ENCODE measurements at regions not wholly inside any gene's neighbourhood (a gene's known extent, or its start where the extent isn't known, plus 50 kb on each side); places are given as distances from the start of the nearest gene placed in this dataset.

GRCh38 chr13:63190742-63191141 lies 1775.1 kb upstream of the PCDH20 start:
- H3K4me3 ChIP-seq (ENCODE audit: low read depth, low read length), result no peak overlapping the region
- no peak for TF ChIP-seq CTCF (IDR thresholded peaks at IDR 0.05; ENCODE audit: borderline replicate concordance, insufficient read depth, low read depth, low read length)

DNA sequence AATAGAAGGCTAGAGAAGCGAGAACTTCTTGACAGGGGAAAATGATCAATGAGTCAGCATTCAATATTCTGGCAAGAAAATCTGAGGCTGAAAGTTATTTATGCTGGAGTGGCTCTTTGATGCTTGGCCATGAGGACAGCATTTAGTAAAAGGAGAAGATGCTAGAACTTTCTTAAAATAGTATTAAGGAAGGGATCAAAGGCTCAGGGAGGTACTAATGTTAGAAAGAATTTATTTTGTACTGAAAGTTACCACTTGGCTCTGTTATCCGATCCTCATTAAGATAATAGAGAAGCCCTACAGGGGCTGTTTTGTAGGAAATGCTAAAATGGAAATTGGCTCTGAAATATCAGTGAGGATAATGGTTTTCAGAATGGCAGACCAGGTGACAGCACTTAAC lies 1774.6 kb upstream of the PCDH20 start:
- no peak overlapping the region for H3K4me3 ChIP-seq (ENCODE audit: low read depth, low read length)
- TF ChIP-seq CTCF (IDR thresholded peaks at IDR 0.05; ENCODE audit: borderline replicate concordance, insufficient read depth, low read depth, low read length), result no peak

- no peak for TF ChIP-seq CTCF (IDR thresholded peaks at IDR 0.05; ENCODE audit: borderline replicate concordance, insufficient read depth, low read depth, low read length)
- no peak overlapping the region for H3K4me3 ChIP-seq (ENCODE audit: low read depth, low read length)
Observed at GRCh38 chr13:63189712-63190111, 1774.1 kb upstream of the PCDH20 start.

DNA sequence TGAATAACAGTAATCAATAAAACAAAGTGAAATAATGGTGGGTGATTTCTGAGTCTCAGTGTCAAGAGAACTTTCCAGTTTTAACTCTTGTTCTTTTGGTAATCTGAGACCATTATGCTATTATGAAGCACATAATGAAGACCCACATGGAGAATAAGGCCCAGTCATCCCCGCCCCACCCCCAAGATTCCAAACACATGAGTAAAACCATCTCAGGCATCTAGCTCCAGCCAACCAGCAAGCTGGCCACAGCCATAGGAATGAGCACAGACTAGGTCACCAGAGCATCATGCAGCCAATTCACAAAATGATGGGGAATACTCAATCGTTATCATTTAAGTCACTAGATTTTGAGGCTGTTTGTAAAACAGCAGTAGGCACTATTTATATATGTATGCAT lies 1769.0 kb upstream of the PCDH20 start:
- no peak overlapping the region for H3K4me3 ChIP-seq (ENCODE audit: low read depth, low read length)
- no peak for TF ChIP-seq CTCF (IDR thresholded peaks at IDR 0.05; ENCODE audit: borderline replicate concordance, insufficient read depth, low read depth, low read length)

GRCh38 chr13:63175536-63175935 lies 1759.9 kb upstream of the PCDH20 start:
- H3K4me3 ChIP-seq (ENCODE audit: low read depth, low read length), result no peak overlapping the region
- TF ChIP-seq CTCF (IDR thresholded peaks at IDR 0.05; ENCODE audit: borderline replicate concordance, insufficient read depth, low read depth, low read length), result no peak

DNA sequence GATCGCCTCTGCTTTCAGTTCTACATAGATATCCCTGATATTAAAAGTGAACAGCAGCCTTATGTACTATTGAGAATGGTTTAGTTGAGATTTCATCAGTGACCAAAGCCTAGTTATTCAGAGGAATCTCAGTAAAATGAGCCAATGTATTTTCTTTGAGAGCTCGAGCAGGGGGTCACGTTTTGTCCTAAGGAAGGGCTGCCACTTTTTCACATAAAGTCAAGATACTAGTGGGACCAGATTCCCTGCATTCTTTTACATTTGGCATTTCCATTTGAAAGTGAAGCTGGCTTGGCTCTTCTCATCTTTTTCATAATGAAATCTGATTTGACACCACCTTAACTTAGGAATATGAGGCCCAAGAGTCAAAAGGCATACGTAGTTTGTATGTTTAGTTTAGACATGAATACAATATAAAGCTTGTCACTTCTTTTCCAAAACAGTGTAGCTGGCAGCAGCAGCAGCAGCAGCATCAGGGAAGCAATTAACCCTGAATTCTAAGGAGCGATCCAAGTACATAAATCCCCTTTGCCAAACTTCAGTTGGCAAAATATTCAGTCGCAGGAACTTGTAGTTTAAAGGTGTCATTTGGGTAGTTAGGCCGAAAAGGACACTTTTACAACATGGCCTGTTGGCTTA lies 1752.2 kb upstream of the PCDH20 start:
- TF ChIP-seq CTCF (IDR thresholded peaks at IDR 0.05; ENCODE audit: borderline replicate concordance, insufficient read depth, low read depth, low read length), result no peak
- no peak overlapping the region for H3K4me3 ChIP-seq (ENCODE audit: low read depth, low read length)

DNA sequence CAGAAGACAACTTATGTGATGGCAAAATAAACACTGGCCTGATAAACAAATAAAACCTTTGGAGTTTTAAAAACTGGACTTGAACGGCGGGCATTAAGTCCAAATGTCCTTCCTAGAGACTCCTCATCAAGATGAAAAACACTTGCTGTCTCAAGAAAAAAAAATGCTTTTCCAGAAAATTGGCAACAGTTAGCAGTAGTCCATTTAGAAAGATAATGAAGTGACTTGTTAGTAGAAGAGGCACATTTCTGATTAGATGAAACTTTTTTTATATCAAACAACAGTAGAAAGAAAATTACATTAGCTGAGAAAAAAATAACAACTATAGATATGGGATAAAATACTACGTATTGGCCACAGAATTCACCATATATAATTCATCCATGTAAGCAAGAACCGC lies 1750.7 kb upstream of the PCDH20 start:
- no peak overlapping the region for H3K4me3 ChIP-seq (ENCODE audit: low read depth, low read length)
- no peak for TF ChIP-seq CTCF (IDR thresholded peaks at IDR 0.05; ENCODE audit: borderline replicate concordance, insufficient read depth, low read depth, low read length)
